ENCODE measurements at regions not wholly inside any gene's neighbourhood (a gene's known extent, or its start where the extent isn't known, plus 50 kb on each side); places are given as distances from the start of the nearest gene placed in this dataset.

DNA sequence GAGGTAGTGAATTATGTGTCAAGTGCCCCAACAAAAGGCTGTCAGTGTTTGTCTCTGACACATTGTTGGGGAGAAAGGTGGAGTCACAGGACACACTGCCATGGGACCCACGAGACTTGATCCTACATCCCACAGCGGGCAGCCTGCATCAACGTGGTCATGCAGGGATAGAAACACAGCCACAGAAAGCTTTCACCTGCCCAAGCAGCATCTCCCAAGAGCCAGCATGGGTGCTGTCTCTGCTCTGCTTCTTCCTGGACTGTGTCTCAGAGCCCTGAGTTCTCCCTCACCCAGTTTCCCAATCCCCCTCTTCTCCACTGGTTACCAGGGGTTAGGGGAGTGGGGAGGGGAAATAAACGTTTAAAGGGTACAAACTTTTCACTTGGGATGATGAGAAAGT is 97.2 kb downstream of the VPREB1 start:
- TF ChIP-seq CTCF (IDR thresholded peaks at IDR 0.05) (no peak), POLR2AphosphoS5 (IDR thresholded peaks at IDR 0.05; ENCODE audit: insufficient read depth in 1 of 2, low read depth in 1 of 2) (no peak)

All from vagina (tissue), 2 donors.